HG02759 (cell line): ENCODE measurements at regions not wholly inside any gene's neighbourhood (a gene's known extent, or its start where the extent isn't known, plus 50 kb on each side); places are given as distances from the start of the nearest gene placed in this dataset.
A peak's percentile ranks its signal among the peaks of the same experiment; 100 is the strongest.

Experiments used
- ATAC-seq: cut with Tn5 transposase; IDR thresholded peaks from one replicate; pipeline ENCODE4 v1.9.1; 2021; ENCODE audit warnings: mild to moderate bottlenecking, moderate library complexity; ENCODE audit not compliant: unreplicated experiment

DNA sequence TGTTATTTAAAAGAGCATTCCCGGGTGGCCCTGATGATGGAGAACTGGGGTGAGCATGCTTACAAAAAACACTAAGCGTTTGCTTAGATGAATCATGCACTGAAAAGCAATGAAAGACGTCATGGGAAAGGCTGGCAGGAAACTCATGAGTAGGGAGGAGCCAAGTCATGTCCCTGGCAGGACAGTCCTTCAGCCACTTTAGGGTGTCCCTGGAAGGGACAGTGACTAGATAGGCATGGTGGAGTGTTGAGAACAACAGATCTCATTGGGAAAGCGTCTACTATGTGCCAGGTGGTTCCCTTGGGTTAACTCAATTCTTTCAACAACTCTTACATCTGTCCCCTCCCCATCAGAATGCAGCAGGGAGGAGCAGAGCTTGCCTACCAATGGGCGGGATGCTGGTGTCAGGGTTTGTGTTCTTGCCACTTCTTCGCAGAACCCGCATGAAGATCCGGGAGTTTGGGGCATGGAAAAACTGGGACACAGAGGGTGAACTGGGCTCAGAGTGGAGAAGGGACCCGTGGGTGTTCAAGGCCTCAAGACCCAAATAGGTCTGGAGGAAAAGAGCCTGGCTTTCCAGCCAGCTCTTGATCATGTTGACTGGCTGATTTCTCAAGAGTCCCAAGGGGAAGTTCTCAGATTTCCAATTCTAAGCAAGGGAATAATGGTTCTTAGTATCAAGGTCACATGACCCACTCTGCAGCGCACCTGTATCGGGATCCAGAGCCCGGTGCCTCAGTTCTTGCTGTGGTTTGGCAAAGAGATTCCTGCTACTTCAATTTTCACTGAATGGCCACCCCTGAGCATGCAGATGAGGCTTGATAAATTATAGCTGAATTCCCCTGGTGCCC lies 653.9 kb upstream of the TBX3 start:
- no peak for ATAC-seq

DNA sequence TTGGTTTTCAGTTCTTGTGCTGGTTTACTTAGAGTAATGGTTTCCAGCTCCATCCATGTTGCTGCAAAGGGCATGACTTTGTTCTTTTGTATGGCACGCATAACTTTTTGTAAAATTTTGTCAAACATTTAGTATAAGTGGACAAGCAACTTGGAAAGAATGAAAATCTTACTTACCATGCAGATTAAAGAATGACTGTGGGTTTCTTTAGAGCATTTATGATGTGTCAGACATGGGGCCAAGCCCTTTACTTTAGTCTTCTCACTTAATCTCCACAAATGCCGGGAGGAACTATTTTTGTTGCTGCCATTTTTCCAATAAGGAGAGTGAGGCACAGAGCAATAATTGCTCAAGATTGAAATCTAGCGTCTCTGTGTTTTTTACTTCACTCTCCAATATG lies 652.5 kb upstream of the TBX3 start:
- no peak for ATAC-seq

DNA sequence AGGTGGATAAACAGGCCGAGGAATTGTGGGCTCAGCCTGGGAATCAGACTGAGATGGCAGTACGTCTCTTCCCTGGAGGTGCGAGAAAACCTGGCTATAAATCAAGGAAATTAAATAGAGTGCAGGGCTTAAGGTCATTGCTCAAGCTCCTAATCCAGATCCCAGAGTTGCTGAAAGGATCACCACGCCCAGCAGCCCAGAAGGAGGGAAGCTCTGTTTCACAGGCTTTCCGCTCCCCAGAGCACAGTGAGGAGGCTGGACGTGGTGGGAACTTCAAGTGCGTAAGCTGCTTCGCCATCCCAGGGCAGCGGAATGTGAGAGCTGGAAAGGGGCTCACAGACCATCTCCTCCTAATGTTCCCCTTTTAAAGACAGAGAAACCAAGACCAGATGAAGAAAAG lies 651.6 kb upstream of the TBX3 start:
- no peak for ATAC-seq

DNA sequence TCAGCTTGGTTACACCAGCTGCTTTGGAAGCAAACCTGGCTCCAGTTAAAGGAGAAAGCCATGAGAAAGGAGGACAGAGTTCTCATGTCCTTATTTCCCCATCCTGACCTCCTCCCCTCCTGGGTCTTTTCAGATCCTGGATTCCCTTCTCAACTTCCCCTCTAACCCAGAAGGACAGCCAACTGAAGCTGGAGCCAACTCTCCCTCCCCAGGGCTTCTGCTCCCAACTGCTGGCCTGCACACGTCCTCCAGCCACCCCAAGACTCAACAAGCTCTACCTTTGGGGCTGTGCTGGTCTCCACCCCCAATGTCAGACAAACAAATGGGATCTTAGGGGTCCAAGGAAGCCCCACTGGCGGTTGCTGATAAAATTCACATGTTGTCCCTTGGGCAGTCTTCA lies 651.1 kb upstream of the TBX3 start:
- ATAC-seq, result no peak

DNA sequence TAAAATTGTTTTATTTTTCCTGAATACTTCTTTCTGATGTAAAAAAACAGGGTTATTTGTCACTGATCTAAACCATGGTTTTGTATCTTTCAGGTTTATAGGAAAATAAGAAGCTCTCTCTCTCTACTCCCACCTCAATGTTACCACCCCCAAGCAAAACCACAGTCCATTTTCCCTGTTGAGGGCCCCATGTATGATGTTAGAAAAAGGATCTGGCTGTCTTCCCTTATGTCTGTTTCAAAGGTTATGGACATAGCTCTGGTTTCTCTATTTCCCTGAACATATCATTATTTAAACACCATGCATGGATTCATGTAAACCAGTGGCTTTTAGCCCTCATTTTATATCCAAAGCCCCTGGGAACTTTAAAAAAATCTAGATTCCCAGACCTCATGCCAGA lies 649.0 kb upstream of the TBX3 start:
- no peak for ATAC-seq

DNA sequence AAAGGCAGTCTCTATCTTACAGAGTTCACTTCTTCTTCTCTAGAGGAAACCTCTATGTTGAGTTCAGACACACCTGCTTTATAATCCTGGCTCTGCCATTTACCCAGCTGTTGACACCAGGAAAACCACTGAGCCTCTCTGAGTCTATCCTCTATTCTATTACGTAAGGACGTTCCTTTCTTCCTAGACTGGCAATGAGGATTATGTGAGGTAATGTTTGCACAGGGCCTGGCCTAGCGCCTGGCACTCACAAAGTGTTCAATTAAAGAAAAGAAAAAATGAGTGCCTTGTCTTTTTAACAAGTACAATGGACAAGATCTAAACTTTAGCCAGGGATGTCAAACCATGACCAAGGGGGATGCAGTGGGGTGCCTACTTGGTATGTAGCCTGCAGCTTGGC lies 641.9 kb upstream of the TBX3 start:
- ATAC-seq, result no peak

DNA sequence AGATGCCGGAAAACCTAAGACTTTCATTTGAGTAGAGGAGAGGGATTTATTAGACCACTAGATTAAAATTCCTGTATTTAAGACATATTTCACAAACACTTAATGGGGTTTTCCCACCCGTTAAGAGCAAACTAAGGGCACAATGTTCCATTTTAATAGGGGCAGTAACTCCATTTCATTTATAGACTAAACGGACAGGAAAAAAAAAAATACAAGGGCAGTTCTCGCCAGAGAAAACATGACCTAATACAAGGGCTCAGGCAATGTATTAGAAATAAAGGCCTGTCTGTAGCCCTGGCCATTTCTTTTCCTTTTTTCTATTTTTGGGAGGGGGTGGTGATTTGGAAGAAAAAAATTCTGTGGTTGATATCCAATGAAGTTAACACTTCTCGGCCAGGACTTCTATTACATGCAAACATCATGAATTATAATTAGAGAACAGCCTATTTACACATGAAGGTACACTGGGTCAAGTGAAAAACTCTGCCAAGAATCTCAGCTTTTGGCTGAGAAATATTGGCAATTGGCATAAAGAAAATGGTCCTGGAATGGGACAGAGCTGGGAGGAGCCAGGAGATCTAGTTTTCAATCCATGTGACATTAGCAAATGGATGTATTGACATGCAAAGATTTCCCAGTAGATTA lies 641.1 kb upstream of the TBX3 start:
- ATAC-seq, result no peak

DNA sequence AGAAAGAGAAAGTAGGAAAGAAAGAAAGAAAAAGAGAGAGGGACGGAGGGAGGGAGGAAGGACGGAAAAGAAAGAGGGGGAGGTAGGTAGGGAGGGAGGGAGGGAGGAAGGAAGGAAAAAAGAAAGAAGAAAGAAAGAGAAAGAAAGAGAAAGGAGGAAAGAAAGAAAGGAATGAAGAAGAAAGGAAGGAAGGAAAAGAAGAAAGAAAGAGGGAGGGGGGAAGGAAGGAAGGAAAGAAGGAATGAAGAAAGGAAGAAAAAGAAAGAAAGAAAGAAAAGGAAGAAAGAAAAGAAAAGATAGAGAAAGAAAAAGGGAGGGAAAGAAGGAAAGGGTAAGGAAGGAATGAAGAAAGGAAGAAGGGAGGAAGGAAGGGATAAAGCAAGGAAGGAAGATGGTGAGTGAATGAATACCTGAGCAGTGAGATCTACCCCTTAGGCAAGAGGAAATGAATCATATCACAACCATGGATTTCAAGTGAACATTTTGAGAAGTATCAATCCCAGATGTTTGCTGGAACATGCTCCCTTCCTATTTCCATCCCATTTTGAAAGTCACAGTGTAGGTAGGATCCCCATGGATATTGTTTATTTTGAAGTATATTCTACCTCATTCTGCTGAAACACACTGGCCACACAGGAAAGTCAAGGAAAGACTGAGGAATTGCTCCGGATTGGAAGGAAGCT lies 639.4 kb upstream of the TBX3 start:
- no peak for ATAC-seq

DNA sequence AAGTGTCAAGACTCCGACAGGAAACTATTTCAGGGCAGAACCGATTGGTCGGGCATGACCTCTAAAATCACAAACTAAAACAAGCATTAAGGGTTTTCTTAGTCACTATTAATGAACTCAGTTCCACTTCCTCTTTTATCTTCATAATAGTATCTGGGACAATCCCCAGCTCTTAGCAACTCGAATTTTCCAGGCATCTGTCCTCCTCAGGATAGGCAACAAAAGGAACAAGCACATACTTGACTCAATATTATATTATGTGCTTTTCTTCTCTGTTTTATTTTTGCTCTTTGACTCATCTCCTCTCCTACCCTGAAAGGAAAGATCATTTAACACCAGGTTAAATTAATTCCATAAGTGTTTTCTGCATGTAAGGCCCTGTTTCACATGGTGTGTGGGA lies 638.3 kb upstream of the TBX3 start:
- peak; percentile 71 for ATAC-seq

DNA sequence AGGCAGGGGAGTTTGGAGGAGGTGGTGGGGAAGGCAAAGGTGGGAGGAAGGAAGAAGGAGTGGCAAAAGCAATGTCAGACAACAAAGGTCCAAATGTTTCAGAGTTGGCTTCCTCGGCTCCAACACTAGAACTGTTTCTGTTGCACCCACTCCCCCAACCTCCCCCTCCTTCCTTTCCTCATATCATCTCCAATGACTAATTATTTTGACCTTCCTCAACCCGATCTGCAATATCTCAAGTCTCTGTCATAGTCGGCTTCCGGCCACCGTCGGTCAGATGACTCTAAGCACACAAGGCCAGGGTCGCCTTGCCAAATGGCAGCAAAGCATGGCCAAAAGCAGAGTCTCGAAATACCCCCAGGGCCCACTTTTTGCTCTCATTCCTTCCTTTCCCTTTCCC lies 637.0 kb upstream of the TBX3 start:
- ATAC-seq, result no peak

DNA sequence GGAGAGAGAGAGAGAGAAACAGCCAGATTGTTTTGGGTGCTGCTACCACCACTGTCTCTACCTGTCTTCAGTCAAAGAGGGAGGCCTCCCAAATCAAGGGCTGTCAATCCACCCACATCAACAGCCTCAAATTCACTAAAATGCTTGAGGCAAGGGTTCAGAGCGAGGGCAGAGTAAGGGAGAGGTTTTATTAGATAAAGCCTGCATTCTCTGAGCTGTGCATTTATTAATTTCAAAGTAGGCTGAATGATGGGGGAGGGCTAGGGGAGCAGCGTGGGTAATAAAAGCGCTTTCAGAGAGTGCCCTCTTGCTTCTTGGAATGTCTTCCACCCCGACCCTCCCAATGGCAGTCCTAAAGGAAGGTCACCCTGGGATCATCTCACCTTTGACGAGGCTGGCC lies 636.5 kb upstream of the TBX3 start:
- ATAC-seq, result no peak

DNA sequence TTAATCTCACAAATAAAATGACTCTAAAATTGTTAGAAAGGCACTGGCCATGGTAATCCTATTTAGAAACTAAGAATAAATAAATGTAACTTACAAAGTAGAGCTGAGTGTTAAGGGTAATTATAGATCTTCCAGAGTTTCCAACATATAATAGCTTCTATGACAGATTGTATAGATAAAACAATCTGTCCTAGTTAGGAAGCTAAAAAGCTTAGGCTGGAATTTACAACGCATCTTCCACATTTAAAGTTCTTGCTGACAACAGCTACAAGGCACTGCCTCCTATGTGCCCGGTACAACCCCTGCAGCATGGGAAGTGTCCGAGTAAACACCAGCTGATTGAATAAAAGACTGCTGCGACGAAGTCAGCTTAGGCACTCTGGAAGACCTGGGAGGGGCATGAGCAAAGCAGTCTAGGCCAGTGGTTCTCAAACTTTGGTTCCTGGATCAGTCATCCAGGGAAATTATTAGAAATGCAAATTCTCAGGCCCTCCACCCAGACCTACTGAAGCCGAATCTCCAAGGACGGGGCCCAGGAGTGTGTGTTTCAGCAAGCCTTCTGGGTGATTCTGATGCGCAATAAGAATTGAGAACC lies 635.6 kb upstream of the TBX3 start:
- no peak for ATAC-seq

DNA sequence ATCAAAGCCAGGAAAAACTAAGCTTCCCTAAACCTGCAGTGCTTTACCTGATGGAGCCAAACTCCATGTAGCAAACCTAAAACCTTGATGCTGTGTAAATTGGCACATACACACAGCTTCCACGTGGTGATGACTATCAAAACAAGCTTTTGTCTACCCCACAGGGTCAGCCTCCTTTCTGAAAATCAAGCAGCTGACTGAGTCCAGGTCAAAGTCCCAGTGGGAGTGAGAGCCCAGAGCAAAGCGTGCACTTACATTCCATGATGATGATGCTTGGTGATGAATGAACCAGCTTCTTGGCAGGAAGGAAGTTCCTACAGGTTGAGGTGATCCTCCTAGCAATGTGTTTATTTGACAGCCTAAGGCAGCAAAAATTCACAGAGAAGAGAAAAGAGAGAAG lies 630.0 kb upstream of the TBX3 start:
- no peak for ATAC-seq

DNA sequence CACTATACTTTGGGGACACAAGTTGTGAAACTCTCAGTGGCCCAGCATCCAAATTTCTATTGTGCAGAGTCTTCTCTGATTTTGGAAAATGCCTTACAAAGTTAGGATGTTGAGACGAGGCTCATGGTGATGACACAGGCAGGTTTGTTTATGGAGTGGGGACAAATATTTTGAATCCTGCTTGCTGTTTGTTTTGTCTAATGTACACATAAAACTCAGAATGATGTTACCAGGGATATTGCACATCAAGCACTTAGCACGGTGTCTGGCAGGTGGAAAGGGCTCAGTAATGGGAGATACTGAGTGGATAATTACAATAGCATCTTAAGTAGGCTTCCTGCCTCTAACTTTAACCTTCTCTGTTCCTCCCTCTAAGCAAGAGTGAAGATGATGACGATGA lies 628.9 kb upstream of the TBX3 start:
- ATAC-seq, result no peak

DNA sequence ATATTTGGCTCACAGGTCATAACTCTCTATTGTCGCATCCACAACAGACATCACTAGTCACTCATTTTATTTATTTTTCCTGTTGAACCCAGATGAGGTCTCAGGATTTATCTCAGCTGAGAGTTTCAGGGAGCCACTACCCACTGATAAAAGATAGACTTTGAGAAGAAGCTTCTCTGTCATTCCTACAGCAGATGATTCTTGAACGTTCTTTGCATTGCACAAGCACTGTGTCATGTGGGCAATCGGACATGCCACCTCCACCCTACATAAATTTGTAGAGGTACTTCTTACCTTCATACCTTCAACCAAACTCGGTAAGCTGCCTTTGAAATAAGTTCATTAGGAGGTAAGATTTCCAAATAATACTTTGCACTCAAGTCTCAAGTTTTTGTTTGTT lies 627.9 kb upstream of the TBX3 start:
- ATAC-seq, result no peak

DNA sequence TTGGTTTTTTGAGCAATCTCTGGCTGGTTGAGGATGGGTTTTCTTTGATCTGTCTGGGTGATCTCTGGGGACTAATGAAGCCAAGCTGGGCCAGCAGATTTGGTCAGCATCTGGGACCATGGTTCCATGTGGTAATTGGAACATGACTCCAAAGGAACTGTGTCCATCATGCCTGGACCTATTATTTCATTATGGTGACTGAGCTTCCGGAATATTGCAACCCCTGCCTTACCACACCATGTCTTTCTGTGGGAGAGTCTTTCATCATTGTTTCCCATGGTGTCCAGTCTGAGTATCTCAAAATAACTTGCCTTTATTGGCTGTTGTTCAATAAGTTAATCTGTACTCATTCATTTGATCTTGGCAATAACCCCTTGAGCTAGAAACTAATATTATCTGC lies 624.9 kb upstream of the TBX3 start:
- no peak for ATAC-seq

DNA sequence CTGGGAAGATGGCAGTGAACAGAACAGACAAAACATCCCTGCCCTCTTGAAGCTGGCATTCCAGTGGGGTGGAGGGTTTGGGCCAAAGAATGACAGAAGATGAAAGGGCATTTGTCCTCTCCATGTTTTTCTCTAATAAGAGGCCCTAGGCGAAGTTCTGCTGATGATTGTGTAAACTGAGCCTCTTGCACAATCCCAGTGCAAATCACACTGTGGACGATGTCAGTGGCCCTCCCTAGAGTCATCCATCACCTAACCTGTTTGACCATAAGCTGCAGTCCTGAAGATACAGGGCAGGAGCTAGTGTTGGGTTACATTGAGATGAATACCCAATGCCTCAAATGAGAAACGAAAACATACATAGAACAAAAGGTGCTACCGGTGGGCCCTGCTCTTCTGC lies 622.4 kb upstream of the TBX3 start:
- no peak for ATAC-seq

DNA sequence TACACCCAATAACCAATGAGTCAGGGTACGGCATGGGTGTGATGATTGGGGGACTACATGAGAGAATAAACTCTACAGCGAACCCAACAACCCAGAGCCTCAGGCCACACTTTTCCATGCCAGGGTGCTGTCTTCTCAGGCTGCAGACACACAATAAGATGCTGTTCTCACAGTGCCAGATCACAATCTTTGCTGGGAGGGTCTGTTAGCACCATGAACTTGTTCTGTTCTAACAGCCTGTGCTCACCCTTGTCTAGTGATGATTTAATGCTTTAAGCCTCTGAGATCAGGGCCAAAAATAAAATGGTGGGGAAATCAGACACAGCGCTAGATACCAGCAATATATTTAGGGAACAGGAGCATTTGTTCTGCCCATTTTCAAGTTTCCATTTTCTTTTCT lies 621.9 kb upstream of the TBX3 start:
- ATAC-seq, result no peak

DNA sequence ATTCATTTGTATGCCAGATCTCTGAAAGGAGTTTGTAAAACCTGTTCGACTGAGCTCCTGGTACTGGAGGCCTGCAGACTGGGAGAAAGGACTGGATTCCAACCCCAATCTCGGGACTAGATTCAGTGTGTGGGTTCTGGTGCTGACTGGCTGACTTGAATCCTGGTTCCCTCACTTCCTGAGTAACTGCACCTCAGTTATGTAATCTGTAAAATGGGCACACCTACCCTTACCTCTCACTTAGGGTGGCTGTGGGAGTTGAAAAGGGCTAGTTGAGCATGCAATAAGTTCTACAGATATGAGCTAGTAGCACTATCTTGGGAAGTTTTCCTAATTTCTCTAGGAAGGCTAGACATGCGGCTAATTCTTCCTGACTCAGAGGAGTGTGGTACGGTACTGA lies 621.3 kb upstream of the TBX3 start:
- ATAC-seq, result no peak

DNA sequence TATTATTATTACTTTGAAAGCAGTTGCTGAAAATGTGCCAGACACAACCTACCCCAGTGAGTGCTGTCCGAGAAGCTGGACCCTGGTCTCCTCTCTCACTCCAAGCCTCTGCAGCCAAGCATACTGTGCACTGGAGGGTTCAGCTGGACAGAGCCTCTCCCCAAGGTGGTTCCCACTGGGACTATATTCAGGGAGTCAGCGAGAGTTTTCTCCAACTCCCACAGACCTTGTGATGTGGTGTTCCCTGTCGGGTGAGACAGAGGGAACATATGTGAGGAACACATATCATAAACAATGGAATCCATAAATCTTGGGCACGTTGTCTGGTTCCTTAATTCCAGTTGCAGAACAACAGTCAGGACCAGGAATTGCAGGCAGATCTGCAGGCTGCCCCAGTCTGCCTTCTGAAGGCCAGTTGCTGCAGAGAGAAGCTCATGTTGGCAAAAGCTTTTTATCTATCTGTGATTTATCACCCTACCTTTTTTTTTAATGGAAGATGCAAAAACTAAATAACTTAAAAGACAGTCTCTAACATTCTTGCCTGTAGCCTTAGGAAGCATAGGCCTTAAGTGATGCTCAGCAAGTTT lies 619.8 kb upstream of the TBX3 start:
- ATAC-seq, result no peak

DNA sequence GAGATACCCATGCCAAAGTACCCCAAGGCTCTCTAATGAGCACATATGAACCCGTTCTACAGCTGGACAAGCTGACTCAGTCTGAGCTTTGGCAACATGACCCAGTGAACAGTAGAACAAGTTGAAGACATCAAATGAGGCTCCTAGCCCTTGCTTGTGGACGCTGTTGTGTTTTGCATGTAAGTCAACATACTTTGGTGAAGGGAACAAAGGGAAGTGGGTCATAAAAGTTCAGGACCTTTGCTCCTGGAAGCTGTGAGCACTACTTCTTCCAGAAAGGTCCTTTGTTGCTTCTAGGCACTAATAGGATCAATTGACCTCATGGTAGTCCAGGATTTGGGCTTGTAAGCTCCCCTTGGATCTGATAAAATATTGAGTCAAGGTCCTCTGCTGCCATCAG lies 613.5 kb upstream of the TBX3 start:
- ATAC-seq, result no peak
